Middle frontal gyrus (tissue), 1 donor: ENCODE measurements at regions not wholly inside any gene's neighbourhood (a gene's known extent, or its start where the extent isn't known, plus 50 kb on each side); places are given as distances from the start of the nearest gene placed in this dataset.
A peak's percentile ranks its signal among the peaks of the same experiment; 100 is the strongest.
"Not testable (repeated sequence)": the region's sequence is repeated elsewhere in the genome, so short reads cannot be mapped to it uniquely, and the experiment has no call there.

Experiments used
- DNase-seq: peaks from one replicate; pipeline ENCODE4 v3.0.0-alpha.2; 2015; ENCODE audit warnings: low spot score; ENCODE audit errors: extremely low spot score

- no peak for DNase-seq
Measured at GRCh38 chr11:26839911-26840698, 118.2 kb upstream of the SLC5A12 start.

GRCh38 chr11:26841818-26842473 is 120.1 kb upstream of the SLC5A12 start:
- DNase-seq = no peak

GRCh38 chr11:26842478-26843282 is 120.8 kb upstream of the SLC5A12 start:
- no peak for DNase-seq

GRCh38 chr11:26843539-26843938 is 121.7 kb upstream of the SLC5A12 start:
- no peak for DNase-seq

- DNase-seq = no peak
Measured at GRCh38 chr11:26844963-26845362, 123.1 kb upstream of the SLC5A12 start.

GRCh38 chr11:26846227-26846626 is 124.4 kb upstream of the SLC5A12 start:
- DNase-seq = no peak

GRCh38 chr11:26847459-26847858 is 125.6 kb upstream of the SLC5A12 start:
- DNase-seq = no peak

GRCh38 chr11:26847977-26848376 is 126.1 kb upstream of the SLC5A12 start:
- no peak for DNase-seq

- DNase-seq = no peak
Measured at GRCh38 chr11:26849036-26849435, 127.2 kb upstream of the SLC5A12 start.

- DNase-seq = no peak
Measured at GRCh38 chr11:26851291-26851690, 129.4 kb upstream of the SLC5A12 start.

GRCh38 chr11:26851696-26852095 is 129.8 kb upstream of the SLC5A12 start:
- DNase-seq = peak; percentile 48

- DNase-seq = no peak
Measured at GRCh38 chr11:26858098-26858497, 135.8 kb upstream of the FIBIN start.

GRCh38 chr11:26859416-26859815 is 134.5 kb upstream of the FIBIN start:
- DNase-seq = no peak

GRCh38 chr11:26860091-26860780 is 133.7 kb upstream of the FIBIN start:
- DNase-seq = no peak

- no peak for DNase-seq
Measured at GRCh38 chr11:26860895-26861294, 133.0 kb upstream of the FIBIN start.

GRCh38 chr11:26862801-26863200 is 131.1 kb upstream of the FIBIN start:
- DNase-seq = no peak

GRCh38 chr11:26865703-26866102 is 128.2 kb upstream of the FIBIN start:
- no peak for DNase-seq

- no peak for DNase-seq
Measured at GRCh38 chr11:26867286-26867685, 126.6 kb upstream of the FIBIN start.

GRCh38 chr11:26878959-26879581 is 114.8 kb upstream of the FIBIN start:
- DNase-seq = no peak

- DNase-seq = not testable (repeated sequence)
Measured at GRCh38 chr11:26882363-26882880, 111.5 kb upstream of the FIBIN start.

- DNase-seq = no peak
Measured at GRCh38 chr11:26891501-26891900, 102.4 kb upstream of the FIBIN start.
